DND-41 (cell line): ENCODE measurements at regions not wholly inside any gene's neighbourhood (a gene's known extent, or its start where the extent isn't known, plus 50 kb on each side); places are given as distances from the start of the nearest gene placed in this dataset.

Source experiments
- ATAC-seq: fragments of 200-7000 bp; cut with Tn5 transposase; 3 replicates; pipeline ENCODE4 v1.9.1; 2021; ENCODE audit warnings: low read depth; ENCODE audit not compliant: insufficient read depth
- DNase-seq: peaks from one replicate; pipeline ENCODE4 v3.0.0-alpha.2; 2020
- H2AFZ ChIP-seq: 2 replicates; pipeline ENCODE4 v1.6.0; 2012; ENCODE audit warnings: low read depth, low read length
- H3K27ac ChIP-seq: 2 replicates; pipeline ENCODE4 v1.5.1; 2012; ENCODE audit warnings: low read length, inconsistent platforms
- H3K27me3 ChIP-seq: fragments of 200-600 bp; sonication (generic); 2 replicates; pipeline ENCODE4 v1.6.0; 2012; ENCODE audit warnings: low read length, mild to moderate bottlenecking, inconsistent platforms; ENCODE audit not compliant: insufficient read depth, poor library complexity
- H3K36me3 ChIP-seq: 2 replicates; pipeline ENCODE4 v1.5.1; 2012; ENCODE audit warnings: low read length, inconsistent platforms; ENCODE audit not compliant: insufficient read depth
- H3K4me1 ChIP-seq: 2 replicates; pipeline ENCODE4 v1.5.1; 2012; ENCODE audit warnings: mild to moderate bottlenecking, low read length; ENCODE audit not compliant: insufficient read depth
- H3K4me2 ChIP-seq: 2 replicates; pipeline ENCODE4 v1.6.0; 2012; ENCODE audit warnings: mild to moderate bottlenecking, moderate library complexity, low read length, inconsistent platforms; ENCODE audit not compliant: insufficient read depth
- H3K4me3 ChIP-seq, 2 experiments: fragments of 200-600 bp in 1 of 2; shearing (Covaris generic) in 1 of 2; 2 replicates each; pipeline ENCODE4 v1.5.1; 2012 to 2016; ENCODE audit warnings: inconsistent platforms in 2 of 2, low read length in 2 of 2, mild to moderate bottlenecking in 2 of 2, low read depth in 1 of 2, moderate library complexity in 1 of 2
- H3K79me2 ChIP-seq: 2 replicates; pipeline ENCODE4 v1.6.0; 2012; ENCODE audit warnings: low read length, inconsistent platforms; ENCODE audit not compliant: insufficient read depth
- H3K9ac ChIP-seq: 2 replicates; pipeline ENCODE4 v1.6.0; 2012; ENCODE audit warnings: low read depth, mild to moderate bottlenecking, inconsistent platforms, low read length, moderate library complexity
- H3K9me3 ChIP-seq: 2 replicates; pipeline ENCODE4 v1.5.1; 2012; ENCODE audit warnings: low read length, moderate library complexity, mild to moderate bottlenecking, inconsistent platforms; ENCODE audit not compliant: insufficient read depth, severe bottlenecking
- H4K20me1 ChIP-seq: 2 replicates; pipeline ENCODE4 v1.6.0; 2012; ENCODE audit warnings: low read length; ENCODE audit not compliant: insufficient read depth
- CTCF ChIP-seq: IDR thresholded peaks from 2 replicates; pipeline ENCODE4 v1.5.1; 2012; ENCODE audit warnings: borderline replicate concordance, low read length, moderate library complexity, mild to moderate bottlenecking; ENCODE audit not compliant: poor library complexity, severe bottlenecking; ENCODE audit errors: extremely low read depth
- EZH2 ChIP-seq: IDR thresholded peaks from 3 replicates; pipeline ENCODE4 v1.6.1; 2012; ENCODE audit warnings: borderline replicate concordance, low read depth, mild to moderate bottlenecking, moderate library complexity, low read length, inconsistent platforms; ENCODE audit not compliant: severe bottlenecking

DNA sequence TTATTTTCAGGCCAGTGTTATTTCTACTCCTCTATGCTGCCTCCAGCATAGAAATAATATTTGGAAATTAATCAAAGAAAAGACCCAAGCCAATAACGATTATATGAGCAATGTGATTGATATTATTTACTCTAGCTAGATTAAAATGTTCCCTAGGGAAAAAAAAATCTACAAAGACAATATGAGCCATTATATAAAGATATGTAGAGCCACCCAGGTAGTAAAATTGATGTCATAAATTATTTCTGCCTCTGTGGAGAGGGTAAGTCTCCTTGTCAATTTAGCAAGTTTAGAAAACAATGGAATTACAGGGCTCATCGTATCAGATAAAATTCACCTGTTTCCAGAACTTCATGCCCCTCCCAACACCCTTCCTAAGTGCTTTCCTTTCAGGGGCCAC lies 202.9 kb downstream of the RDH14 start:
- no peak overlapping the region for H2AFZ ChIP-seq
- ATAC-seq = no peak
- TF ChIP-seq CTCF (no peak), EZH2 (no peak)
- no peak overlapping the region for H3K9ac ChIP-seq
- no peak overlapping the region for H3K4me2 ChIP-seq
- H3K27me3 ChIP-seq = no peaks in the 10 kb centered on the region
- H3K36me3 ChIP-seq = no peaks in the 10 kb centered on the region
- H3K27ac ChIP-seq = no peak overlapping the region
- no peaks in the 10 kb centered on the region for H4K20me1 ChIP-seq
- H3K4me3 ChIP-seq = no peak overlapping the region
- no peaks in the 10 kb centered on the region for H3K9me3 ChIP-seq
- H3K4me1 ChIP-seq = no peaks in the 10 kb centered on the region
- no peaks in the 10 kb centered on the region for H3K79me2 ChIP-seq
- no peak for DNase-seq

DNA sequence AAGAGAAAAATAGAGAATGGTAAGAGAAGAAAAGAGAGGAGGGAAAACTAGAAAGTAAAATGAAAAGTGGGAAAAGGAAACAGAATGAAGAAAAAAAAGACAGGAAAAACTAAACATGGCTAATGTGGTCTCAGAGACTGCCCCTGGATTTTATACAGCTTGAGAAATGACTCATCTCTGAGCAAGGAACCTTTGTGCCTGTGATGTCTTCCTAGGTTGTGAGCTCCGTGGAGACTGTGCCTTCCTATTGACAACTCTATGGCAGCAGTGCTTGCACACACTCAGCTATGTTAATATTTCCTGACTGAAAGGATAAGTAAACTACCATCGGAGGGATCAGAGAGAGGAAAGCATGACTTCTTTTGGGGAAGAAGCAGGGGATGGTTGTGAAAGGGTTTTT lies 203.8 kb downstream of the RDH14 start:
- no peaks in the 10 kb centered on the region for H3K9me3 ChIP-seq
- TF ChIP-seq CTCF (no peak), EZH2 (no peak)
- H3K79me2 ChIP-seq = no peaks in the 10 kb centered on the region
- H2AFZ ChIP-seq = no peak overlapping the region
- H3K27me3 ChIP-seq = no peaks in the 10 kb centered on the region
- ATAC-seq = no peak
- no peak overlapping the region for H3K4me3 ChIP-seq
- no peak overlapping the region for H3K9ac ChIP-seq
- no peaks in the 10 kb centered on the region for H4K20me1 ChIP-seq
- no peak overlapping the region for H3K4me2 ChIP-seq
- no peaks in the 10 kb centered on the region for H3K36me3 ChIP-seq
- no peak overlapping the region for H3K27ac ChIP-seq
- H3K4me1 ChIP-seq = no peaks in the 10 kb centered on the region
- no peak for DNase-seq

DNA sequence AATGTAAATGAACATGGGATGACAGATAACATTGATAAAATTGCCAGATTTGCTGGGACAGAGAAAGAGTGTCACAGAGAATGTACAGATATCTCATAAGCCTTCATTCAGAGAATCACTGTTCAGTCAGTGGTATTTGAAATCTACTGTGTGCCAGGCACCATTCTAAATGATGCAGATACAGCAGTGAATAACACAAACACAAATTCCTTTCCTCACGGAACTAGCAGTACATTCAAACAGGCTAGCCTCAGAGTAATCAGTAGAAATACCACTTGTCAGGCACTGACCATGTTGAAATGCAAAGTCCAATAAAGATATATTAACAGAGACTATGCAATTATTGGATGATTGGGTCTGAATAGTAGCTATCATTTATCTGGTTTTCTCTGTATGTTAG lies 211.0 kb downstream of the RDH14 start:
- no peak overlapping the region for H2AFZ ChIP-seq
- H3K36me3 ChIP-seq = no peaks in the 10 kb centered on the region
- no peak overlapping the region for H3K4me3 ChIP-seq
- no peaks in the 10 kb centered on the region for H3K4me1 ChIP-seq
- DNase-seq (no peak), ATAC-seq (no peak)
- no peak overlapping the region for H3K9ac ChIP-seq
- H3K27ac ChIP-seq = no peak overlapping the region
- H4K20me1 ChIP-seq = no peaks in the 10 kb centered on the region
- H3K79me2 ChIP-seq = no peaks in the 10 kb centered on the region
- H3K9me3 ChIP-seq = no peaks in the 10 kb centered on the region
- H3K4me2 ChIP-seq = no peak overlapping the region
- no peak for TF ChIP-seq EZH2
- TF ChIP-seq CTCF = no peak
- H3K27me3 ChIP-seq = no peaks in the 10 kb centered on the region

DNA sequence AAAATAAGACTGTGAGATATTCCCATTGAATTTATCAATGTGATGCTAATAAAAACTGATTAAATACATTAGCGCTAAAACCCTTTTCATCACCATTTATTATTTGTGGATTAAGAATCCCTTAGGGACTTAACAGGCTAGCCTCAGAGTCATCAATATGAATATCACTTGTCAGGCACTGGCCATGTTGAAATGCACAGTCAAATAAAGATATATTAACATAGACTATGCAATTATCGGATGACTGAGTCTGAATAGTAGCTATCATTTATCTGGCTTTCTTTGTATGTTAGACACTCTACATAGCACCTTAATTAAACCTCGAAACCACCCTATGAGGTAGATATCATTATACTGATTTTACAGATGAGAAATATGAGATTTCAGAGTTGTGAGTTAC lies 213.6 kb downstream of the RDH14 start:
- ATAC-seq (no peak), DNase-seq (no peak)
- no peaks in the 10 kb centered on the region for H3K4me1 ChIP-seq
- no peak overlapping the region for H3K9ac ChIP-seq
- no peaks in the 10 kb centered on the region for H3K9me3 ChIP-seq
- no peak overlapping the region for H3K4me2 ChIP-seq
- no peak overlapping the region for H3K27ac ChIP-seq
- TF ChIP-seq EZH2 = no peak
- TF ChIP-seq CTCF = no peak
- no peaks in the 10 kb centered on the region for H3K36me3 ChIP-seq
- no peak overlapping the region for H2AFZ ChIP-seq
- H3K79me2 ChIP-seq = no peaks in the 10 kb centered on the region
- no peaks in the 10 kb centered on the region for H4K20me1 ChIP-seq
- H3K4me3 ChIP-seq = no peak overlapping the region
- H3K27me3 ChIP-seq = no peaks in the 10 kb centered on the region
